Memory B cell (primary cell): ENCODE measurements at regions not wholly inside any gene's neighbourhood (a gene's known extent, or its start where the extent isn't known, plus 50 kb on each side); places are given as distances from the start of the nearest gene placed in this dataset.
"Not testable (repeated sequence)": the region's sequence is repeated elsewhere in the genome, so short reads cannot be mapped to it uniquely, and the experiment has no call there.

Experiments used
- ATAC-seq: fragments of 150-1000 bp; cut with Tn5 transposase; 2 replicates; pipeline ENCODE4 v1.10.0; 2021; ENCODE audit warnings: low read depth, mild to moderate bottlenecking, moderate library complexity
- DNase-seq, 2 donors: peaks; one replicate each; pipeline ENCODE4 v3.0.0; 2022; ENCODE audit warnings: low spot score in 2 of 2
- H3K27ac Mint-ChIP-seq: one replicate; pipeline ENCODE4 v1.8.0; 2022; ENCODE audit warnings: mild to moderate bottlenecking, moderate library complexity, mixed read lengths
- H3K27me3 Mint-ChIP-seq: one replicate; pipeline ENCODE4 v1.8.0; 2022; ENCODE audit warnings: mixed read lengths
- H3K36me3 Mint-ChIP-seq: one replicate; pipeline ENCODE4 v1.8.0; 2022; ENCODE audit warnings: mild to moderate bottlenecking, mixed read lengths
- H3K4me1 Mint-ChIP-seq: one replicate; pipeline ENCODE4 v1.8.0; 2022; ENCODE audit warnings: mixed read lengths
- H3K4me3 Mint-ChIP-seq: one replicate; pipeline ENCODE4 v1.8.0; 2022; ENCODE audit warnings: mild to moderate bottlenecking, moderate library complexity, mixed read lengths
- H3K9me3 Mint-ChIP-seq: one replicate; pipeline ENCODE4 v1.8.0; 2022; ENCODE audit warnings: mixed read lengths

- H3K4me3 Mint-ChIP-seq: no peak overlapping the region
- H3K36me3 Mint-ChIP-seq: no peaks in the 10 kb centered on the region
- peaks cover 9% of the 10 kb centered on the region for H3K4me1 Mint-ChIP-seq
- H3K9me3 Mint-ChIP-seq: no peaks in the 10 kb centered on the region
- ATAC-seq (no peak), DNase-seq (no peak)
- H3K27ac Mint-ChIP-seq: no peak overlapping the region
- H3K27me3 Mint-ChIP-seq: peaks cover 9% of the 10 kb centered on the region
These were observed 1000.4 kb downstream of the MAT2B start for GRCh38 chr5:164505791-164506190.

- no peak for ATAC-seq
- no peaks in the 10 kb centered on the region for H3K36me3 Mint-ChIP-seq
These were observed 1012.8 kb downstream of the MAT2B start for GRCh38 chr5:164518067-164518740.

GRCh38 chr5:164518741-164519080 is 1013.3 kb downstream of the MAT2B start:
- no peak for DNase-seq
- Mint-ChIP-seq H3K4me1 (no peaks in the 10 kb centered on the region), H3K36me3 (no peaks in the 10 kb centered on the region), H3K4me3 (no peak overlapping the region), H3K9me3 (no peaks in the 10 kb centered on the region), H3K27ac (no peak overlapping the region), H3K27me3 (peaks cover 2% of the 10 kb centered on the region)
- no peak for ATAC-seq

More at GRCh38 chr5:164518067-164518740, 1012.8 kb downstream of the MAT2B start:
- H3K9me3 Mint-ChIP-seq: no peaks in the 10 kb centered on the region
- no peak overlapping the region for H3K27ac Mint-ChIP-seq
- H3K27me3 Mint-ChIP-seq: peaks cover 3% of the 10 kb centered on the region
- H3K4me1 Mint-ChIP-seq: no peaks in the 10 kb centered on the region
- no peak overlapping the region for H3K4me3 Mint-ChIP-seq
- no peak for DNase-seq

GRCh38 chr5:164532235-164532900 is 1026.9 kb downstream of the MAT2B start:
- Mint-ChIP-seq H3K4me3 (no peak overlapping the region), H3K9me3 (no peaks in the 10 kb centered on the region), H3K27ac (no peak overlapping the region), H3K4me1 (no peaks in the 10 kb centered on the region), H3K36me3 (no peaks in the 10 kb centered on the region), H3K27me3 (no peaks in the 10 kb centered on the region)
- ATAC-seq (no peak), DNase-seq (no peak)

GRCh38 chr5:164533426-164533825 is 1028.0 kb downstream of the MAT2B start:
- H3K4me1 Mint-ChIP-seq, H3K27me3 Mint-ChIP-seq, H3K36me3 Mint-ChIP-seq, H3K27ac Mint-ChIP-seq, ATAC-seq, H3K4me3 Mint-ChIP-seq, DNase-seq, H3K9me3 Mint-ChIP-seq: not testable (repeated sequence)

- no peak for DNase-seq
- no peaks in the 10 kb centered on the region for H3K4me1 Mint-ChIP-seq
- H3K27me3 Mint-ChIP-seq: peaks cover 2% of the 10 kb centered on the region
- H3K9me3 Mint-ChIP-seq: no peaks in the 10 kb centered on the region
- ATAC-seq: no peak
- no peak overlapping the region for H3K27ac Mint-ChIP-seq
- H3K36me3 Mint-ChIP-seq: no peaks in the 10 kb centered on the region
- no peak overlapping the region for H3K4me3 Mint-ChIP-seq
These were observed 1034.8 kb downstream of the MAT2B start for GRCh38 chr5:164540174-164540573.

- Mint-ChIP-seq H3K36me3 (no peaks in the 10 kb centered on the region), H3K4me1 (no peaks in the 10 kb centered on the region), H3K9me3 (no peaks in the 10 kb centered on the region), H3K27ac (no peak overlapping the region), H3K4me3 (no peak overlapping the region), H3K27me3 (peaks cover 2% of the 10 kb centered on the region)
- DNase-seq: no peak
- no peak for ATAC-seq
These were observed 1040.1 kb downstream of the MAT2B start for GRCh38 chr5:164545507-164545906.

GRCh38 chr5:164553851-164554250 is 1048.4 kb downstream of the MAT2B start:
- ATAC-seq: no peak
- no peaks in the 10 kb centered on the region for H3K4me1 Mint-ChIP-seq
- no peak for DNase-seq
- H3K9me3 Mint-ChIP-seq: no peaks in the 10 kb centered on the region
- H3K36me3 Mint-ChIP-seq: no peaks in the 10 kb centered on the region
- no peak overlapping the region for H3K4me3 Mint-ChIP-seq
- H3K27ac Mint-ChIP-seq: no peak overlapping the region
- no peaks in the 10 kb centered on the region for H3K27me3 Mint-ChIP-seq

GRCh38 chr5:164555809-164556208 is 1050.4 kb downstream of the MAT2B start:
- H3K4me3 Mint-ChIP-seq: no peak overlapping the region
- H3K9me3 Mint-ChIP-seq: no peaks in the 10 kb centered on the region
- H3K27me3 Mint-ChIP-seq: no peaks in the 10 kb centered on the region
- ATAC-seq (no peak), DNase-seq (no peak)
- H3K36me3 Mint-ChIP-seq: no peaks in the 10 kb centered on the region
- no peaks in the 10 kb centered on the region for H3K4me1 Mint-ChIP-seq
- no peak overlapping the region for H3K27ac Mint-ChIP-seq

- H3K27ac Mint-ChIP-seq: no peak overlapping the region
- no peak for DNase-seq
- H3K27me3 Mint-ChIP-seq: no peaks in the 10 kb centered on the region
- H3K4me1 Mint-ChIP-seq: no peaks in the 10 kb centered on the region
- H3K9me3 Mint-ChIP-seq: no peaks in the 10 kb centered on the region
- H3K36me3 Mint-ChIP-seq: no peaks in the 10 kb centered on the region
- no peak for ATAC-seq
- no peak overlapping the region for H3K4me3 Mint-ChIP-seq
These were observed 1054.8 kb downstream of the MAT2B start for GRCh38 chr5:164560216-164560615.

GRCh38 chr5:164561933-164562872 is 1056.8 kb downstream of the MAT2B start:
- Mint-ChIP-seq H3K4me1 (no peaks in the 10 kb centered on the region), H3K36me3 (no peaks in the 10 kb centered on the region), H3K27ac (no peak overlapping the region), H3K27me3 (peaks cover 1% of the 10 kb centered on the region), H3K9me3 (no peaks in the 10 kb centered on the region), H3K4me3 (no peak overlapping the region)
- no peak for ATAC-seq
- DNase-seq: no peak

GRCh38 chr5:164563370-164563769 is 1058.0 kb downstream of the MAT2B start:
- ATAC-seq (no peak), DNase-seq (no peak)
- H3K9me3 Mint-ChIP-seq: no peaks in the 10 kb centered on the region
- no peaks in the 10 kb centered on the region for H3K36me3 Mint-ChIP-seq
- H3K27me3 Mint-ChIP-seq: peaks cover 1% of the 10 kb centered on the region
- H3K27ac Mint-ChIP-seq: no peak overlapping the region
- H3K4me1 Mint-ChIP-seq: no peaks in the 10 kb centered on the region
- H3K4me3 Mint-ChIP-seq: no peak overlapping the region

GRCh38 chr5:164573397-164573796 is 1068.0 kb downstream of the MAT2B start:
- Mint-ChIP-seq H3K4me1 (no peaks in the 10 kb centered on the region), H3K4me3 (no peak overlapping the region), H3K27me3 (peaks cover 3% of the 10 kb centered on the region), H3K36me3 (no peaks in the 10 kb centered on the region), H3K9me3 (peaks cover 2% of the 10 kb centered on the region), H3K27ac (no peak overlapping the region)
- ATAC-seq (no peak), DNase-seq (no peak)

GRCh38 chr5:164577201-164577600 is 1071.8 kb downstream of the MAT2B start:
- Mint-ChIP-seq H3K9me3 (no peaks in the 10 kb centered on the region), H3K27me3 (no peaks in the 10 kb centered on the region), H3K4me1 (no peaks in the 10 kb centered on the region), H3K36me3 (no peaks in the 10 kb centered on the region), H3K27ac (no peak overlapping the region), H3K4me3 (no peak overlapping the region)
- ATAC-seq (no peak), DNase-seq (no peak)
